ENCODE measurements at regions not wholly inside any gene's neighbourhood (a gene's known extent, or its start where the extent isn't known, plus 50 kb on each side); places are given as distances from the start of the nearest gene placed in this dataset.
"Not testable (repeated sequence)": the region's sequence is repeated elsewhere in the genome, so short reads cannot be mapped to it uniquely, and the experiment has no call there.

DNA sequence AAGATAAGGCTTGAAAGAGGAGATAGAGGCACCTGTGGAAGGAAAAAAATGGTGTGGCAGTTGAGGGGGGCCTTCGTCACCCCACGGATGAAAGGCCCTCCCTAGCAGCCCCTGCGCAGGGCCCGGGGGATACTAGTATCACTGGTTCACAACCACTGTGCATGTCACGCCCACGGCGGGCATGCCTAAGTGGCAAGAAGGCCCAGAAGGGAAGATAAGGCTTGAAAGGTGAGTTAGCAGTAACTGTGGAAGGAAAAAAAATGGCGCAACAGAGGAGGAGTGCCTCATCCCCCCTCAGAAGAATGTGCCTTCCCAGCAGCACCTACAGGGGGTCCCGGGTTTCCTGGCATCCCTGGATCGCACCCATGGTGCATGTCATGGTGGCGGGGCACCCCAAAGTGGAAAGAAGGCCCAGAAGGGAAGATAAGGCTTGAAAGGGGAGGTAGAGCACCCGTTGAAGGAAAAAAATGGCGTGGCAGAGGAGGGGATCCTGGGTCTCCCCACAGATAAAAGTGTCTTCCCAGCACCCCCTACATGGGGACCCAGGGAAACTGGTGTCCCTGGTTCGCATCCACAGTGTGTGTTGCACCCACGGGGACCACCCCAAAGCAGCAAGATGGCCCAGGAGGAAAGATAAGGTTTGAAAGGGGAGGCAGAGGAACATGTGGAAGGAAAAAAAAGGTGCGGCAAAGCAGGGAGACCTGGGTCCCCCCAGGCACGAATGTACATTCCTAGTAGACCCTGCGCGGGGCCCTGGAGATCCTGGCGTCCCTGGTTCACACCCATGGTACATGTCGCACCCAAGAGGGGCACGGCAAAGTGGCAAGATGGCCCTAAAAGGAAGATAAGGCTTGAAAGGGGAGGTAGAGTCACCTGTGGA is 279.2 kb downstream of the ALG10 start:
- no peak for DNase-seq (ENCODE audit: low spot score)

GRCh38 chr12:34302131-34302885 is 280.0 kb downstream of the ALG10 start:
- DNase-seq (ENCODE audit: low spot score): no peak

DNA sequence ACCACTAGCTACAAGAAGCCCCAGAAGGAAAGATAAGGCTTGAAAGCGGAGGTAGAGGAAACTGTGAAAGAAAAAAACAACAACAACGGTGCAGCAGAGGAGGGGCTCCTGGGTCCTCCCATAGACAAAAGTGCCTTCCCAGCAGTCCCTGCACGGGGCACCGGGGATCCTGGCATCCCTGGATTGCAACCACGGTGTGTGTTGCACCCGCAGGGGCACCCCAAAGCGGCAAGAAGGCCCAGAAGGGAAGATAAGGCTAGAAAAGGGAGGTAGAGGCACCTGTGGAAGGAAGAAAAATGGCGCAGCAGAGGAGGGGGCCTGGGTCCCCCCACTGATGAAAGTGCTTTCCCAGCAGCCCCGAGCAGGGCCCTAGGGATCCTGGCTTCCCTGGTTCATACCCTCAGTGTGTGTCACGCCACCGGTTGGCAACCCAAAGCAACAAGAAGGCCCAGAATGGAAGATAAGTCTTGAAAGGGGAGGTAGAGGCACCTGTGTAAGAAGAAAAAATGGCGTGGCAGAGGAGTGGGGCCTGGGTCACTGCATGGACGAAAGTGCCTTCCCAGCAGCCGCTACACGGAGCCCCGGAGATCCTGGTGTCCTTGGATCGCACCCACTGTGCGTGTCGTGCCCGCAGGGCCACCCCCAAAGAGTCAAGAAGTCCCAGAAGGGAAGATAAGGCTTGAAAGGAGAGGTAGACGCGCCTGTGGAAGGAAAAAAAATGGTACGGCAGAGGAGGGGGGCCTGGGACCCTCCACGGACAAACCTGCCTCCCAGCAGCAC is 281.0 kb downstream of the ALG10 start:
- no peak for DNase-seq (ENCODE audit: low spot score)

GRCh38 chr12:34304001-34304400 is 281.7 kb downstream of the ALG10 start:
- DNase-seq (ENCODE audit: low spot score): no peak

DNA sequence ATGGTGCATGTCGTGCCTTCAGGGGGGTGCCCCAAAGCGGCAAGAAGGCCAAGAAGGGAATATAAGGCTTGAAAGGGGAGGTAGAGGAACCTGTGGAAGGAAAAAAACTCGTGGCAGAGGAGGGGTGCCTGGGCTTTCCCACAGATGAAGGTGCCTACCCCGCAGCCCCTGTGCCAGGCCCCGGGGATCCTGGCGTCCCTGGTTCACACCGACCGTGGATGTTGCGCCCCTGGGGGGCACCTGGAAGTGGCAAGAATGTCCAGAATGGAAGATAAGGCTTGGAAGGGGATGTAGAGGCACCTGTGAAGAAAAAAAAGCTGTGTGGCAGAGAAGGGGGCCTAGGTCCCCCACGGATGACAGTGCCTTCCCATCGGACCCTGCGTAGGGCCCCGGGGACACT is 282.2 kb downstream of the ALG10 start:
- DNase-seq (ENCODE audit: low spot score): no peak

DNA sequence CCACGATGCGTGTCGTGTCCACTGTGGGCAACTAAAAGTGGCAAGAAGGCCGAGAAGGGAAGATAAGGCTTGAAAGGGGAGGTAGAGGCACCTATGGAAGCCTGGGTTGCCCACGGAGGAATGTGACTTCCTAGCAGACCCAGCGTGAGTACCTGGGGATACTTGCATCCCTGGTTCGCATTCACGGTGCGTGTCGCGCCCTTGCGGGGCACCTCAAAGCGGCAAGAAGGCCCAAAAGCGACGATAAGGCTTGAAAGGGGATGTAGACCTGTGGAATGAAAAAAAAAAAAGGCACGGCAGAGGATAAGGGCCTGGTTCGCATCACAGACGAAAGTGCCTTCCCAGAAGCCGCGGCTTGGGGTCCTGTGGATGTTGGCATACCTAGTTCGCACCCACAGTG is 282.9 kb downstream of the ALG10 start:
- no peak for DNase-seq (ENCODE audit: low spot score)

DNA sequence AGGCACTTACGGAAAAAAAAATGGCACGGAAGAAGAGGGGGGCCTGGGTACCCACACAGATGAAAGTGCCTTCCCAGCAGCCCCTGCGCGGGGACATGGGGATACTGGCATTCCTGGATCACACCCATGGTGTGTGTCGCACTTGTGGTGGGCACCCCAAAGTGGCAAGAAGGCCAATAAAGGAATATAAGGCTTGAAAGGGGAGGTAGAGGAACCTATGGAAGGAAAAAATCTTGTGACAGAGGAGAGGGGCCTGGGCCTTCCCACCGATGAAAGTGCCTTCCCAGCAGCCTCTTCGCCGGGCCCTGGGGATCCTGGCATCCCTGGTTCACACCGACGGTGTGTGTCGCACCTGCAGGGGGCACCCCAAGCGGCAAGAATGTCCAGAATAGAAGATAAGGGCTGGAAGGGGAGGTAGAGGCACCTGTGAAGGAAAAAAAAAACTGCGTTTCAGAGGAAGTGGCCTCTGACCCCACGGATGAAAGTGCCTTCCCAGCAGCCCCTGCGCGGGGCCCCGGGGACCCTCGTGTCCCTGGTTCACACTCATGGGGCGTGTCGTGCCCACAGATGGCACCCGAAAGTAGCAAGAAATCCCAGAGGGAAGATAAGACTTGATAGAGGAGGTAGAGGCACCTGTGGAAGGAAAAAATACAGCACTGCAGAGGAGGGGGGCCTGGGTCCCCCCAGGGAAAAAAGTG is 284.0 kb downstream of the ALG10 start:
- no peak for DNase-seq (ENCODE audit: low spot score)

- not testable (repeated sequence) for DNase-seq (ENCODE audit: low spot score)
These were observed 287.8 kb downstream of the ALG10 start for GRCh38 chr12:34309806-34310804.

- DNase-seq (ENCODE audit: low spot score): no peak
These were observed 289.0 kb downstream of the ALG10 start for GRCh38 chr12:34311337-34311736.

- no peak for DNase-seq (ENCODE audit: low spot score)
These were observed 305.4 kb downstream of the ALG10 start for GRCh38 chr12:34327671-34328070.

- no peak for DNase-seq (ENCODE audit: low spot score)
These were observed 311.0 kb downstream of the ALG10 start for GRCh38 chr12:34333337-34333736.

DNA sequence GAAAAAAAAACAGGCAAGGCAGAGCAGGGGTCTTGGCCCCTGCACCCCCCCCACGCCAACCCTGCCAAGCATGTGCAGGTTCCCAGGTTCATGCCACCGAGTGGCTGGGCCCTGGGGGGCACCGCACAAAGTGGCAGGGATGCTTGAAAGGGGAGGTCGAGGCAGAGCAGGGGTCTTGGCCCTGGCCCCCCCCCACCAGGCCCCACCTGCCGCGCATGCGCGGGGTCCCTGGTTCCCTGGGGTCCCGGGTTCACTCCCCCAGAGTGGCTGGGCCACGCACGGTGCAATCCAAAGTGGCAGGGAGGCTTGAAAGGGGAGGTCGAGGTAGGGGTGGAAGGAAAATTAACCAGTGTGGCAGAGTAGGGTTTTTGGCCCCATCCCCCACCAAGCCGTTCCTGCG is 312.2 kb downstream of the ALG10 start:
- DNase-seq (ENCODE audit: low spot score): no peak

- no peak for DNase-seq (ENCODE audit: low spot score)
These were observed 312.9 kb downstream of the ALG10 start for GRCh38 chr12:34334953-34335743.

- DNase-seq (ENCODE audit: low spot score): no peak
These were observed 313.5 kb downstream of the ALG10 start for GRCh38 chr12:34335819-34336262.

- no peak for DNase-seq (ENCODE audit: low spot score)
These were observed 314.5 kb downstream of the ALG10 start for GRCh38 chr12:34336619-34337465.

DNA sequence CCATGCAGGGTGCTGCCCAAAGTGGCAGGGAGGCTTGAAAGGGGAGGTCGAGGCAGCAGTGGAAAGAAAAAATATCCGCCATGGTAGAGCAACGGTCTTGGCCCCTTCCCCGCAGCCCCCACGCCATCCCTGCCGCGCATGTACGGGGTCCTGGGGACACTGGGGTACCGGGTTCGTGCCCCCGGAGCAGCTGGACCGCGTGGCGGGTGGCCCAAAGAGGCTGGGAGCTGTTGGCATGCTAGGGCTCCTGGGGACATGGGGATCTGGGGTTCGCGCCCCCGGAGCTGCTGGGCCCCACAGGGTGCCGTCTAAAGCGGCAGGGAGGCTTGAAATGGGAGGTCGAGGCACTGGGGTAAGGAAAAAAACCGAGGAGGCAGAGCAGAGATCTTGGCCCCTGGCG is 316.5 kb downstream of the ALG10 start:
- no peak for DNase-seq (ENCODE audit: low spot score)

DNA sequence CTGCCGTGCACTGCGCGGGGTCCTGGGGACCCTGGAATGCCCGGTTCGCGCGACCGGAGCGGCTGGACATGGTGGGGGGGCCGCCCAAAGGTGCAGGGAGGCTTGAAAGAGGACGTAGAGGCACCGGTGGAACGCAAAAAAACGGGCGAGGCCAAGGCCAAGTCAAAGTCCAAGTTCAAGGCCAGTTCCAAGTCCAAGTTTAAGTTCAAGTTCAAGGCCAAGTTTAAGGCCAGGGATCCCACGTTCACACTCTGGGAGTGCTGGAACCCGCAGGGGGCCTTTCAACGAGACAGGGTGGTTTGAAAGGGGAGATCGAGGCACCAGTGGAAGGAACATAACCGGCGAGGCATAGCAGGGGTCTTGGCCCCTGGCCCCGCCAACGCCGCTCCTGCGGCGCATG is 317.6 kb downstream of the ALG10 start:
- no peak for DNase-seq (ENCODE audit: low spot score)

All from mesenteric fat pad (tissue), 1 donor.